ENCODE measurements at regions not wholly inside any gene's neighbourhood (a gene's known extent, or its start where the extent isn't known, plus 50 kb on each side); places are given as distances from the start of the nearest gene placed in this dataset.

DNA sequence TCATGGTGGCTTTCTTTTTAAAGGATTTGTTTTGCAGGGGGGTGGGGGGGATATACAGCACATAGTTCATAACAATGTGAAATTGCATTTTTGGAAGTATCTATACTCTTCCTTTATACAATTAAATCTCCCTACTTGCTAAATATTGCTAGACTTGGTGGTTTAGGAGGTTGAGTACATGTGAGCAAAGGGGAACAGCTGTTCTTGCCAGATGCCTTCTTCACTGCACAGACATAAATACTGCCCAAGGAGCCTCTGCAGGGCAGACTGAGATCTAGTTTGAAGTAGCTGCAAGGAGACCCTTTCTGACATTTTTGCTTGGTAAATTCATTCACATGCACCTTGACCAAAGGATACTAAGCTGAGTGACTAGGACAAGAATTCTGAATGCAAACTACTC is 228.6 kb upstream of the IL12A start:
- no peaks in the 10 kb centered on the region for H3K36me3 ChIP-seq (ENCODE audit: control insufficient read depth, insufficient read depth, low read length)
- no peak overlapping the region for H3K9ac ChIP-seq (ENCODE audit: low read depth, low read length)

GRCh38 chr3:159761369-159761768 is 227.3 kb upstream of the IL12A start:
- Histone ChIP-seq H3K4me1 (ENCODE audit: control insufficient read depth, insufficient read depth, low read length) (peaks cover 11% of the 10 kb centered on the region), H3K4me3 (ENCODE audit: low read depth, low read length) (no peak overlapping the region), H3K27me3 (ENCODE audit: control insufficient read depth, insufficient read depth, low read length) (peaks cover 3% of the 10 kb centered on the region), H3K9me3 (ENCODE audit: control insufficient read depth, insufficient read depth, low read length) (no peaks in the 10 kb centered on the region), H3K9ac (ENCODE audit: low read depth, low read length) (no peak overlapping the region), H3K36me3 (ENCODE audit: control insufficient read depth, insufficient read depth, low read length) (no peaks in the 10 kb centered on the region)

More for the DNA sequence above, 228.6 kb upstream of the IL12A start:
- no peak overlapping the region for H3K4me3 ChIP-seq (ENCODE audit: low read depth, low read length)
- H3K27me3 ChIP-seq (ENCODE audit: control insufficient read depth, insufficient read depth, low read length): no peaks in the 10 kb centered on the region
- H3K9me3 ChIP-seq (ENCODE audit: control insufficient read depth, insufficient read depth, low read length): no peaks in the 10 kb centered on the region
- peaks cover 5% of the 10 kb centered on the region for H3K4me1 ChIP-seq (ENCODE audit: control insufficient read depth, insufficient read depth, low read length)

GRCh38 chr3:159761848-159762635 is 226.6 kb upstream of the IL12A start:
- Histone ChIP-seq H3K27me3 (ENCODE audit: control insufficient read depth, insufficient read depth, low read length) (peaks cover 4% of the 10 kb centered on the region), H3K9me3 (ENCODE audit: control insufficient read depth, insufficient read depth, low read length) (no peaks in the 10 kb centered on the region), H3K4me3 (ENCODE audit: low read depth, low read length) (peak overlapping the region; percentile 97), H3K36me3 (ENCODE audit: control insufficient read depth, insufficient read depth, low read length) (no peaks in the 10 kb centered on the region), H3K9ac (ENCODE audit: low read depth, low read length) (no peak overlapping the region), H3K4me1 (ENCODE audit: control insufficient read depth, insufficient read depth, low read length) (peaks cover 14% of the 10 kb centered on the region)

DNA sequence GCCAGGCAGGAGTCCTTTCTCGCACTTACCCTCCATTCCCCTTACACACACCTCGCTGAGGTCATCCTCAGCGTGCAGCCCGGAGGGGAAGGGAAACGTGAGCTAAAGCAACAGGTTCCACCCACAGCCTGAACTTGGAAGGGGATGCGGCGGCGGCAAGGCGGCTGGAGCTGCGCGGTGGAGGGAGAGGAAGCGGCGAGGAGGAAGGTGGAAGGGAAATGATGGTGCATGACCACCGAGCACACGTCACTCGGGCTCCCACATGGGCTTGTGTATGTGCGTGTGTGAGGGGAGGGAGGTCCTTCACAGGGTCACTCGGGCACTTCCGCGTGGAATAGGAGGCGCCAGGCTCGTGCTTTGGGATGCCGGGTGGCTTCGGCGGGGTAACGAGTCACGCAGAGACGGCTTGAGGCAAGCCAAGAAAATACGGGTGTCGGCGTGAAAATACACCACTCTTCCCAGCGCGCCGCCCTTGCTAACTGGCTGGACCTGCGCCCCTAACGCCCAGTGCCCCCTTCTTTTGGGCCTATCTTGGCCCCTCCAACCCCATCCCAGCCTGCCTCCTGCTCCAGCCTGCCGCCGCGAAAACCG is 225.5 kb upstream of the IL12A start:
- H3K9ac ChIP-seq (ENCODE audit: low read depth, low read length): peak overlapping the region; percentile 83
- H3K4me3 ChIP-seq (ENCODE audit: low read depth, low read length): peak overlapping the region; percentile 97
- H3K36me3 ChIP-seq (ENCODE audit: control insufficient read depth, insufficient read depth, low read length): no peaks in the 10 kb centered on the region
- no peaks in the 10 kb centered on the region for H3K9me3 ChIP-seq (ENCODE audit: control insufficient read depth, insufficient read depth, low read length)
- H3K4me1 ChIP-seq (ENCODE audit: control insufficient read depth, insufficient read depth, low read length): peaks cover 14% of the 10 kb centered on the region
- H3K27me3 ChIP-seq (ENCODE audit: control insufficient read depth, insufficient read depth, low read length): peaks cover 4% of the 10 kb centered on the region

- Histone ChIP-seq H3K9me3 (ENCODE audit: control insufficient read depth, insufficient read depth, low read length) (no peaks in the 10 kb centered on the region), H3K27me3 (ENCODE audit: control insufficient read depth, insufficient read depth, low read length) (peaks cover 4% of the 10 kb centered on the region), H3K9ac (ENCODE audit: low read depth, low read length) (peak overlapping the region; percentile 83), H3K4me3 (ENCODE audit: low read depth, low read length) (peak overlapping the region; percentile 97), H3K4me1 (ENCODE audit: control insufficient read depth, insufficient read depth, low read length) (peaks cover 14% of the 10 kb centered on the region), H3K36me3 (ENCODE audit: control insufficient read depth, insufficient read depth, low read length) (no peaks in the 10 kb centered on the region)
Observed at GRCh38 chr3:159763602-159764489, 224.8 kb upstream of the IL12A start.

DNA sequence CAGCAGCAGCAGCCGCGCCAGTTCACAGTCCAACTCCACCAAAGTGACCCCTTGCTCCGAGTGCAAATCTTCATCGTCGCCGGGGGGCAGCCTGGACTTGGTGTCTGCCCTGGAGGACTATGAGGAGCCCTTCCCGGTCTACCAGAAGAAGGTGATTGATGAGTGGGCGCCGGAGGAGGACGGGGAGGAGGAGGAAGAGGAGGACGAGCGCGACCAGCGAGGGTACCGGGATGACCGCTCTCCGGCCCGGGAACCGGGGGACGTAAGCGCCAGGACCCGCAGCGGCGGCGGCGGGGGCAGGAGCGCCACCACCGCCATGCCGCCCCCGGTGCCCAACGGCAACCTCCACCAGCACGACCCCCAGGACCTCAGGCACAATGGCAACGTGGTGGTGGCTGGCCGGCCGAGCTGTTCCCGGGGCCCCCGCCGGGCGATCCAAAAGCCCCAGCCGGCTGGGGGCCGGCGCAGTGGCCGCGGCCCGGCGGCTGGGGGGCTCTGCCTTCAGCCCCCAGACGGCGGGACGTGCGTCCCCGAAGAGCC is 224.1 kb upstream of the IL12A start:
- Histone ChIP-seq H3K4me1 (ENCODE audit: control insufficient read depth, insufficient read depth, low read length) (peaks cover 14% of the 10 kb centered on the region), H3K27me3 (ENCODE audit: control insufficient read depth, insufficient read depth, low read length) (peaks cover 4% of the 10 kb centered on the region), H3K9me3 (ENCODE audit: control insufficient read depth, insufficient read depth, low read length) (no peaks in the 10 kb centered on the region), H3K36me3 (ENCODE audit: control insufficient read depth, insufficient read depth, low read length) (no peaks in the 10 kb centered on the region), H3K4me3 (ENCODE audit: low read depth, low read length) (peak overlapping the region; percentile 88), H3K9ac (ENCODE audit: low read depth, low read length) (no peak overlapping the region)

GRCh38 chr3:159765030-159765859 is 223.4 kb upstream of the IL12A start:
- peak overlapping the region; percentile 88 for H3K4me3 ChIP-seq (ENCODE audit: low read depth, low read length)
- no peaks in the 10 kb centered on the region for H3K9me3 ChIP-seq (ENCODE audit: control insufficient read depth, insufficient read depth, low read length)
- H3K27me3 ChIP-seq (ENCODE audit: control insufficient read depth, insufficient read depth, low read length): peaks cover 4% of the 10 kb centered on the region
- peaks cover 14% of the 10 kb centered on the region for H3K4me1 ChIP-seq (ENCODE audit: control insufficient read depth, insufficient read depth, low read length)
- no peaks in the 10 kb centered on the region for H3K36me3 ChIP-seq (ENCODE audit: control insufficient read depth, insufficient read depth, low read length)
- no peak overlapping the region for H3K9ac ChIP-seq (ENCODE audit: low read depth, low read length)

DNA sequence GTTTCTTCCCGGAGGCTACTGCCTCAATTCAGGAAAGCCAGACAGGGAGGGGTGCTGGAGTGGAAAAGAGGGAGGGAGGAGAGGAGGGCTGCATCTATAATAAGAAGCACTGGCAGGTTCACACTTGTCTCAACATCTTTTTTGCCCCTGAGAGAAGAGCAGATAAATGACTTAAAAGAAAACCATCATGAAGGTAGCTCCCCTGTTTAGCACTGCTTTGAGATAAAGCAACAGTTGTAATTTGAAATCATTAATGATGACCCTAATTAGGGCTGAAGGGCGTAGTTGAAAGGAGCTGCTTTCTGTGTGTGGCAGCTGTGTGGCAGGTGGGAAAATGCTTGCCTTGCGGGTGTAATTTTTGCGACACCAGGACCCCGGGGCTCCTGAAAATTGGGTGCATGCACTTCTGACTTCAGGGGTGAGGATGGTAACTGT is 222.8 kb upstream of the IL12A start:
- Histone ChIP-seq H3K27me3 (ENCODE audit: control insufficient read depth, insufficient read depth, low read length) (peaks cover 4% of the 10 kb centered on the region), H3K36me3 (ENCODE audit: control insufficient read depth, insufficient read depth, low read length) (no peaks in the 10 kb centered on the region), H3K4me3 (ENCODE audit: low read depth, low read length) (peak overlapping the region; percentile 88), H3K9me3 (ENCODE audit: control insufficient read depth, insufficient read depth, low read length) (no peaks in the 10 kb centered on the region), H3K4me1 (ENCODE audit: control insufficient read depth, insufficient read depth, low read length) (peaks cover 14% of the 10 kb centered on the region), H3K9ac (ENCODE audit: low read depth, low read length) (no peak overlapping the region)

DNA sequence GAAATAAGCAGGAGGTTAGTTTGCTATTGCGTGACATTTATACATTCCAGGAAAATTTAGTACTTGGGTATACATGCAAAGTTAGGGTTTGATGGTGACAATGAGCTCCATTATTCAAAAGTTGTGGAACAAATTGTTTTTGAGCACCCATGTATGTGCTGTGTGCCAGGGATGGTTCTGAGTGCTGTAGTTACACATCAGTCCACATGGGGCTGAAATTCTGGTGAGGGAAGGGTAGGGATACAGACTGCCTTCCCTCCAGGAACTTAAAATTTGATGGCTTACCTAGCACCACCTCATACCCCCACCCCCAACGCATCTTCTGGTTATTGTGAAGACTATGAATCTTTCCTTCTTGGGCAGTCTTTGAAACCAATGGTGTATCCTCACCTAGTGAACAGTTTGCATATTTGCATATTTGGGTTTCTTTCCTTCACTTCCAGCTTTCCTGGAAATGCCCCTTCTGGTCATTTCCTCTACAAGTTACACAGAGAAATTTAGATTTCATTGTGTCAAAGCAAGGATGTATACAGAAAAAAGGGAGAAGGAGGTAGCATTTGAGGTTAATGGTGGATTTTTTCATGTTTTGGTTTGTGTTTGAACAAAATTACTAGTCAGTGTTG is 222.0 kb upstream of the IL12A start:
- Histone ChIP-seq H3K9ac (ENCODE audit: low read depth, low read length) (no peak overlapping the region), H3K4me3 (ENCODE audit: low read depth, low read length) (no peak overlapping the region), H3K9me3 (ENCODE audit: control insufficient read depth, insufficient read depth, low read length) (no peaks in the 10 kb centered on the region), H3K27me3 (ENCODE audit: control insufficient read depth, insufficient read depth, low read length) (peaks cover 4% of the 10 kb centered on the region), H3K36me3 (ENCODE audit: control insufficient read depth, insufficient read depth, low read length) (no peaks in the 10 kb centered on the region), H3K4me1 (ENCODE audit: control insufficient read depth, insufficient read depth, low read length) (peaks cover 14% of the 10 kb centered on the region)

DNA sequence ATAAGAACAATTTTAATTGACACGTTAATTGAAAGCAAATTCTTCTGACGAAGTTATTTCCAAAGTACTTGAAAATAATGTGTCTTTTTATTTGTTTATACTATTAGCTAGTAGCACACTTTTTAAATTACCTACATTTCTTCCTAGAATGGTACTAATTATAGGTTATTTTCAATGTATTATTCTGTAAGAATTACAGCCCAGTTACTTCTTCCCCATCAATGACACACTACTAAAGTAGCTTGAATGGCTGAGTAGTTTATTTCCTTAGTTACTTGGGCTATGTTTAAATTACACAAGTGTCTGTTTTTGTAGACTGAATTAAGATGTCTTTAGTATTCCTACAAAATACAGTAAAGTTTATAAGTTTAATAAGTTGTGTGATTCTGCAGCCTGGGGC is 217.6 kb upstream of the IL12A start:
- H3K27me3 ChIP-seq (ENCODE audit: control insufficient read depth, insufficient read depth, low read length): peaks cover 4% of the 10 kb centered on the region
- no peak overlapping the region for H3K9ac ChIP-seq (ENCODE audit: low read depth, low read length)
- no peak overlapping the region for H3K4me3 ChIP-seq (ENCODE audit: low read depth, low read length)
- no peaks in the 10 kb centered on the region for H3K36me3 ChIP-seq (ENCODE audit: control insufficient read depth, insufficient read depth, low read length)
- H3K4me1 ChIP-seq (ENCODE audit: control insufficient read depth, insufficient read depth, low read length): peaks cover 15% of the 10 kb centered on the region
- H3K9me3 ChIP-seq (ENCODE audit: control insufficient read depth, insufficient read depth, low read length): no peaks in the 10 kb centered on the region
